Glutamatergic neuron (in vitro differentiated cells): ENCODE measurements at regions not wholly inside any gene's neighbourhood (a gene's known extent, or its start where the extent isn't known, plus 50 kb on each side); places are given as distances from the start of the nearest gene placed in this dataset.

ENCODE experiments used
- DNase-seq: peaks from one replicate; pipeline ENCODE4 v3.0.0; 2022
- H3K27ac Mint-ChIP-seq: one replicate; pipeline ENCODE4 v1.8.0; 2020; ENCODE audit warnings: mild to moderate bottlenecking, mixed read lengths, inconsistent platforms; ENCODE audit not compliant: unreplicated experiment
- H3K27me3 Mint-ChIP-seq: one replicate; pipeline ENCODE4 v1.8.0; 2020; ENCODE audit warnings: mild to moderate bottlenecking, moderate library complexity, mixed read lengths, inconsistent platforms; ENCODE audit not compliant: unreplicated experiment
- H3K36me3 Mint-ChIP-seq: one replicate; pipeline ENCODE4 v1.8.0; 2020; ENCODE audit warnings: mild to moderate bottlenecking, mixed read lengths, inconsistent platforms; ENCODE audit not compliant: unreplicated experiment
- H3K4me1 Mint-ChIP-seq: one replicate; pipeline ENCODE4 v1.8.0; 2020; ENCODE audit warnings: mild to moderate bottlenecking, low read depth, mixed read lengths, inconsistent platforms; ENCODE audit not compliant: unreplicated experiment
- H3K4me3 Mint-ChIP-seq: one replicate; pipeline ENCODE4 v1.8.0; 2020; ENCODE audit warnings: mild to moderate bottlenecking, mixed read lengths, inconsistent platforms; ENCODE audit not compliant: unreplicated experiment
- H3K9me3 Mint-ChIP-seq: one replicate; pipeline ENCODE4 v1.8.0; 2020; ENCODE audit warnings: mild to moderate bottlenecking, moderate library complexity, mixed read lengths, inconsistent platforms; ENCODE audit not compliant: unreplicated experiment
- TF ChIP-seq, protein P1 (sequence below): fragments of 200-600 bp; sonication (generic); IDR thresholded peaks from one replicate; pipeline ENCODE4 v1.5.0; 2021; ENCODE audit not compliant: partially characterized antibody, unreplicated experiment

DNA sequence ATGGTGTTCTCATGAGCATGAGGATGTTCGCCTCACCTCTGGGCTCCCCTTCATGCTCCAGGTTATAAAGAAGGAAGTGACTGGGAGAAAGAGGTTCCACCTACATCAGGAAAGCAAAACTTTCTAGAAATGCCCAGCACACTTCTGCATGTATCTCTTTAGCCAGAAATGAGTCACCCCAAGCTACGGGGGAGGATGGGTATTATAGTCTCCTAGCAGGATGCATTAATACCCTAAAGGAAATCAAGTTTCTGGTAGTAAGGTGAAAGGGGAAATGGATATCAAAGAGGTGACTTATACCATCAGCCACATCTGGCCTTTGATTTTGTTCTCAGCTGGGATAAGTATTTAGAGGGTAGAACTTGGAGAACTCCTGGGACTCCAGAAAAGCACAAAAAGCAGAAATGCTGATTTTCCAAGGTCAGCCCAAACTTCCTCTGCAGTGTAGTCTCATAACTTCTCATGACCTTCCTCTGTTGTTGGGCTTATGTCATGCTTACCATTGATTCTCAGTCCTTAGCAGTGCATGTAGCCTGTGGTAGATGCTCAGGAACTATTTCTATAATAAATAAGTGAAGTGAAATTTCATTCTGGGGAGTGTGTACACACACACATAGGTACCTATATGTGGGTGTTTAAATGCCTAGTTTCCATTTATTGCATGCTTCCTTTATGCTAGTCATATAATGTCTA is 209.4 kb upstream of the CRY1 start:
- TF ChIP-seq, protein P1, sequence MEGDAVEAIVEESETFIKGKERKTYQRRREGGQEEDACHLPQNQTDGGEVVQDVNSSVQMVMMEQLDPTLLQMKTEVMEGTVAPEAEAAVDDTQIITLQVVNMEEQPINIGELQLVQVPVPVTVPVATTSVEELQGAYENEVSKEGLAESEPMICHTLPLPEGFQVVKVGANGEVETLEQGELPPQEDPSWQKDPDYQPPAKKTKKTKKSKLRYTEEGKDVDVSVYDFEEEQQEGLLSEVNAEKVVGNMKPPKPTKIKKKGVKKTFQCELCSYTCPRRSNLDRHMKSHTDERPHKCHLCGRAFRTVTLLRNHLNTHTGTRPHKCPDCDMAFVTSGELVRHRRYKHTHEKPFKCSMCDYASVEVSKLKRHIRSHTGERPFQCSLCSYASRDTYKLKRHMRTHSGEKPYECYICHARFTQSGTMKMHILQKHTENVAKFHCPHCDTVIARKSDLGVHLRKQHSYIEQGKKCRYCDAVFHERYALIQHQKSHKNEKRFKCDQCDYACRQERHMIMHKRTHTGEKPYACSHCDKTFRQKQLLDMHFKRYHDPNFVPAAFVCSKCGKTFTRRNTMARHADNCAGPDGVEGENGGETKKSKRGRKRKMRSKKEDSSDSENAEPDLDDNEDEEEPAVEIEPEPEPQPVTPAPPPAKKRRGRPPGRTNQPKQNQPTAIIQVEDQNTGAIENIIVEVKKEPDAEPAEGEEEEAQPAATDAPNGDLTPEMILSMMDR: no peak
- peaks cover 2% of the 10 kb centered on the region for H3K27me3 Mint-ChIP-seq
- H3K9me3 Mint-ChIP-seq: no peaks in the 10 kb centered on the region
- no peaks in the 10 kb centered on the region for H3K36me3 Mint-ChIP-seq
- no peaks in the 10 kb centered on the region for H3K4me1 Mint-ChIP-seq
- DNase-seq: no peak
- no peak overlapping the region for H3K27ac Mint-ChIP-seq
- no peak overlapping the region for H3K4me3 Mint-ChIP-seq

DNA sequence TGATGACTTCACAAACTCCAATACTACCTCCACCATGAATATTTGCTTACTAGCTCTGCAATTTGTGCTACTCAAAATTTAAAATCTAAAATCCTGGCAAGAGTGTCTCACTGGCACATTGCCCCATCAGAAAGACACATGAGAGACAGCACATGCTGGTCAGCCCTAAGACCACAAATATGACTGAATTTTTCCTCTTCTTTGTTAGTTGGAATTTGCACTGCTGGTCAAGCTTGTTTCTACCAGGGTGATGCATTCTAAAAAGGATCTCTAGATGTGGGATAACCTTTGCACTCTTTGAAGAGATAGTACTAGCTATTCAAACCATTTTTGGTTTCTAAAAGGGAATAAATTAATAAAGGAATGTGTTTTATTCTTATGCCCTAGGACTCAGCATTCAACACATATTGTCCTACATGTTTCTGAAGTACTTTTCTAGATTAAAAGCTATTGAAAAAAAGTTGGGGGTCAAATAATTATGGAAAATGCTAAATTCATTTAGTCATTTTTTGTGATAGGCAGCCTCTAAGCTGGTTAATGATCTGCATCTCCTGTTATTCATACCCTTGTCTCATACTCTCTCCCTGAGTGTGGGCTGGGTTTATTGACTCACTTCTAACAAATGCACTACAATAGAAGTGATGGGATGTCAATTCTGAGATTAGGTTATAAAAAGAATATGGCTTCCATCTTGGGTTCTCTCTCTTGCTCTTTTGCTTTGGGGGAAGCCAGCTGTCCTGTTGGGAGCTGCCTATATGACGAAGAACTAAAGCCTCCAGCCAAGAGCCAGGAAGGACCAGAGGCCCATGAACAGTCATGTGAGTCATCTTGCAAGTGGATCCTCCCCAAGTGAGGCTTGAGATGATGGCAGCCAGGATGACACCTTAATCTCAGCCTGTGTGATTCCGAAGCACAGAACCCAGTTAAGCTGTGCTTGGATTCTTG is 211.5 kb upstream of the CRY1 start:
- H3K4me1 Mint-ChIP-seq: no peaks in the 10 kb centered on the region
- H3K4me3 Mint-ChIP-seq: no peak overlapping the region
- no peaks in the 10 kb centered on the region for H3K9me3 Mint-ChIP-seq
- H3K36me3 Mint-ChIP-seq: no peaks in the 10 kb centered on the region
- DNase-seq: no peak
- peaks cover 2% of the 10 kb centered on the region for H3K27me3 Mint-ChIP-seq
- no peak overlapping the region for H3K27ac Mint-ChIP-seq
- TF ChIP-seq, protein P1: no peak

DNA sequence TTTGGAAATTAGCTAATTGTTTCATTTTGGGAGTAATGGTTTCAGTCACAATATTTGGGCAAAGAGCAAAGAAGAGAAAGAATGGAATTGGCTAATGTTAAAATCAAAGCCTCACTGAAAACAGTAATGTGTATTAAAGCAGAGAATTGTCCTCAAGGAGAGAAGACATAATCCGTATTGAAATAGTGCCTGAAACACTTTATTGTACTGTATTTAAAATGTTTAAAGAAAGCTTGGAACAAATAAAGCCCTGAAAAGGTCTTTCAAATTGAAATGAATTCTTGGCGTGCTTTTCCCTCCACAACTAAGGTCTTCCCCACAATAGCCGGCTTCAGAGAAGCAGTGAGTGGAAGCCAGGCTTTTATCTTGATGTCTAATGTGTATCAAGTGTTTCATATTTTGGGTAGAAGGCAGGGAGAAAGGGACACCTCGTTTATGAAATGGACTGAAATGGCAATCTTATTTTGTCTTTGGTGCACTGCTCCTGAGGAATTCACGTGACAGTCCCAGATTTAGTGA is 212.9 kb upstream of the CRY1 start:
- Mint-ChIP-seq H3K4me3 (no peak overlapping the region), H3K36me3 (no peaks in the 10 kb centered on the region), H3K9me3 (no peaks in the 10 kb centered on the region), H3K27me3 (no peaks in the 10 kb centered on the region), H3K27ac (no peak overlapping the region), H3K4me1 (no peaks in the 10 kb centered on the region)
- DNase-seq: no peak
- TF ChIP-seq, protein P1: no peak

DNA sequence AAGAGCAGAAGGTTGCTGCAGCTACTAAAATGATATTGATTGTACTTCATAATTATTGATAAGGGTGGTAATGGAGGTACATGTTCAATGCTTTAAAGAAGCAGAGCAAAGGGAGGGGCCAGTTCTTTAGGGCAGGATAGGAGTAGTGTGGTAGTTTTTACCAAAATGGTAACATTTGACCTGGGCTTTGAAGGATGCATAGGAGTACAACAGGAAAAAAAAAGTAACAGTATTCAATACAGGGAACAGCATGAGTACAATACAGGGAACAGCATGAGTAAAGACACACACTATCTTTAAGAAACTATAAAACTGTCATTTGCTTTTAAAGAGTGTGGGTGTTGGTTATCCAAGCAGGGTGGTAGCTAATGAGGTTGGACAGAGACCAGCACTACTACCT is 215.0 kb upstream of the CRY1 start:
- no peaks in the 10 kb centered on the region for H3K4me1 Mint-ChIP-seq
- DNase-seq: no peak
- H3K36me3 Mint-ChIP-seq: no peaks in the 10 kb centered on the region
- no peaks in the 10 kb centered on the region for H3K27me3 Mint-ChIP-seq
- H3K9me3 Mint-ChIP-seq: no peaks in the 10 kb centered on the region
- H3K4me3 Mint-ChIP-seq: no peak overlapping the region
- H3K27ac Mint-ChIP-seq: no peak overlapping the region
- TF ChIP-seq, protein P1: no peak
